Renal cortical epithelial cell (primary cell): ENCODE measurements at regions not wholly inside any gene's neighbourhood (a gene's known extent, or its start where the extent isn't known, plus 50 kb on each side); places are given as distances from the start of the nearest gene placed in this dataset.

ENCODE experiments used
- DNase-seq: peaks from one replicate; pipeline ENCODE4 v3.0.0-alpha.2; 2011; ENCODE audit warnings: low read depth

DNA sequence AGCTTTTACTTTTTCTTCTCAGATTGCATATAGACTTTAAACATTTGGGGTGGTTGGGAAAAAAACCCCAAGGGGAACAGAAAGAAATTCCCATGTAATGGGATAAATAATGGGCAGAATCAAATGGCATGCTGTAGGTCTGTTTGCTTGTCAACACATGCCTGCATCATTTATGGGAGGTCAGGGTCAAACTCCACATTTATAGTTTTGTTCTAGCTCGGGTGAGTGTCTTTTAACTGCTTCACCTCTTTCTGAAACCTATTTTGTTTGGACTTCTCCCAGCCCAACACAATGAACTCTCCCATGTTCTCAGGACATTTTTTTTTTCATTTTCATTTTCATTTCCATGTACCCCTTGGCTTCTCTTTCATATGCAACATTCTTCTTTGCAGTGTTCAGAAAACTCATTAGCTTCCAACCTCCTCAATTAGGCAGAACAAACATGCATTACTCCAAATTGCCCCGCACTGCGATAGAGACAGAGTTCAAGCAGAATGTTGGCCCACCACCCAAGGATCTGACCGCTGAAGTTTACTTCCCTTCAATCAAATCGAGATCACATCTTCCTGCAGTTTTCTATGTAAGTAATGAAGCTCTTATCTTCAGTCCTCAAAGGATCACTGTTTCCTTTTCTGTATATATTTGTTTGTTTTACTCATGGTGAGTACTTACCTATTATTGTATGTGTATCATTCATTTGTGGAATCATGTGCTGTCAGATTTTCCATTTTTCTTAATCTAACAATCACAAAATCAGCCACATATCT, 354.6 kb downstream of the ZSWIM6 start:
- DNase-seq: peak; percentile 16

- peak; percentile 23 for DNase-seq
Observed at GRCh38 chr5:61687371-61687770, 355.3 kb downstream of the ZSWIM6 start.

DNA sequence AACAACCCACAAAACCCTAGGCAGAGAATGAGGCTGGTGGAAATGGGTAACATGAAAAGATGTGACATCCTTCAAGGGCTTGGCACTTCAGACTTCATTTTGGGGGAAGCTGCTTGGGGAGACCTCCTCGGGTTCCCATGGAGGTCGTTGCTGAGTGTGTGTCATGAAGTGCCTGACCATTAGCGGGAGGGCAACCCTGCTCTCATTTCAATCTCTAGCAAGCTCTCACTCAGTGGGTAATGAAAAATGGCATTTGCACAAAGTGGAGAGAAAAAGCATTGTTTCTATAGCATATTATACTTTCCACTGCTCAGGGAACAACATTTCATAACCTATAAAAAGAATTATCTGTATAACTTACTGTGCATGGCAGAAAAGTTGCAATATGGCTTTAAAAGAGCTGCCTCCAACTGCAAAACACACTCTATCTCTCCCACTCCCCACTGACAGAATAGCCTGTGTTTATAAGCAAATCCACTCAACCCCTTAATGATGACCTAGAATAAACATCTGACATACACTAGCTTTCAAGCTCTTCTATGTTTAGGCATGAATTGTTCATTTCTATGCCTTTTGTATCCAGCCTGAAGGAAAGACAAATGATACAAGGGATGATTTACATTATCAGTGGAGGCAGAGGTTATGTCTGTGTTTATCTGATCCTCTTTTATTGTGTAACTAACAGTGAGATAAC, 357.2 kb downstream of the ZSWIM6 start:
- DNase-seq: no peak

GRCh38 chr5:61697809-61698558, 365.9 kb downstream of the ZSWIM6 start:
- DNase-seq: no peak

- DNase-seq: no peak
Observed at GRCh38 chr5:61701877-61702602, 370.0 kb downstream of the ZSWIM6 start.

DNA sequence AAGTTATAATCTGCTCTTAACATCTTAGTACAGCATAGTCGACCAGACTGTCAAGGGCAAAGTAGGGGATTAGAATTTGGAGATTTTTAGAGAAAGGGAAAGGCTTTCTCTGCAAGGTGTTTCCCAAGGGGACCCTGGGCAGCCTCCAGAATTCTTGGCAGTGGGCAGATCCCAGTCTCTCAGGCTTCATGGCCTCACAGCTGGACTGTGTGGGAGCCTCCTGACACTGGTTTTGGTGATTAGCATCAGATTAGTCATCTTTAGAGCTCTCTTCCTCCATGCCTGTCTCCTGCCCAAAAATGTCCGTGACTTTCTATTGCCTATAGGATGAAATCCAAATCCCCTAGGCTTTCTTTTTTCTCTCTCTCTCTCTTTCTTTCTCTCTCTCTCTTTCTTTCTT, 370.7 kb downstream of the ZSWIM6 start:
- DNase-seq: no peak

DNA sequence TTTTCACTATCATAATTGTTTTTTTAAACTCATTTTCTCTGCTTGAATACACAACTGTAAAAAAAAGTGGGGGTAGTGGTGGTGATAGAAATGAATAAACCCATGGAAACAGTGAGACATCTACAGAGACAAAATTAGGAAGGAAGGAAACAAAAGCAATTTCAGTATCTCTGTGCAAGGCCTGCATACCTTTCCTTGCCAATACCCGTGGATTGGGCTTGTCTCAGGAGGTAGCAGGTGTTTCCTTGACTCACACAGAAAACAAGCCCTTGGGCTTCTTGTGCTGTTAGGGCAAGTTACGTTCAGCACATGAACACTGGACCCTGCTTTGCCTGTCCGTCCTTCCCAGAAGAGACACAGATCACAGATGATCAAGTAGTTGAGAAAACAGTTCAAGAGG, 372.2 kb downstream of the ZSWIM6 start:
- no peak for DNase-seq

DNA sequence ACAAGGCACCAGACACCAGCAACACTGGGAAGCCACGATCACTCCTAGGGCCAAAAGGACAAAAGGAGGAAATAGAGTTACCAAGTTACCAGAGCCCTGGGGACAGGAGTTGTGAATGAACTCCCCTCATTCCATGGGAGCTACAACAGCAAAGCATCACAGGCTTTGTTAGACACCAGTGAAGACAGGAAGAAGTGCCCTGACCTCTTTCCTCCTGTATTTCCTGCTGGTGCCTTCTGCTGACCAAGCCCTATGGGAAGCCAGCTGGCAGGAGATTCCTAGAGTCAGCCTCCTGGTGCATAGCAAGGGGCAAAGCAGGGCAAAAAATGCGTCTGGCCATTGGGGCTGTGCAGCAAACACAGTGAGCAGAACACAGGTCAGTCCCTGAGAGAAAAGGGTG, 374.7 kb downstream of the ZSWIM6 start:
- no peak for DNase-seq

DNA sequence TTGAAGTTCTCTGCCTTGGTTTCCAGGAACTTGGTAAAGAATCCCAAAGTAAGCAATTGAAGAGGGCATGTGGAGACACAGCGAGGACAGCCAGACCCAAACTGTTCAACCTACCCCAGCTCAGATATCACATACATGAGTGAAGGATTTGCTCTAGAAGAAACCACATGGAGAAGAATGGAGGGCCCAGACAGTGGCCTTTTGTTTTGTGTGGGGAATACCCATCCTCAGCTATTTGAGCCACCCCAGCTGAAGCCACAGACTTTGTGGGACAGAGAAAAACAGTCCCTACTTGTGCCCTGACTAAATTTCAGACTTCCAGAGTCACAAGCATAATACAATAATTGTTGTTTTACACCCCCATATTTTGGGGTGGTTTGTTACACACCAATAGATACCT, 387.1 kb downstream of the ZSWIM6 start:
- no peak for DNase-seq

DNA sequence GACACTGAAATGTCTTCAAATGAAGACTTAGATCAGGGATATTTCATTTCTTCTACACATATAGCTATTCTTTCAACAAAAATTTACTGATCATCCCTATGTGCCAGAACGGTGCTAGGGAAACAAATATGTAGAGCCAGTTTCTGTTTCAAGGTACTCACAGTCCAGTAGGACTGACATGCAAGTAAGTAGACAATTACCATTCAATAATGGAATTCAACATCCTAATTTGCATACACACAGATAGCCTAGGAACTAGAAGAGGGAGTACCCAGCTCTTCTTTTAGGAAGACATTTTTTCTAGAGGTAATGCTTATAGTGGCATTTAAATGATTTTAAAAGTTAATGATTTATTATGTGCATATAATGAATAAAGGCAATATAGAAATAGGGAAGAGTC, 388.8 kb downstream of the ZSWIM6 start:
- DNase-seq: no peak

GRCh38 chr5:61724102-61724501, 392.0 kb downstream of the ZSWIM6 start:
- DNase-seq: no peak

DNA sequence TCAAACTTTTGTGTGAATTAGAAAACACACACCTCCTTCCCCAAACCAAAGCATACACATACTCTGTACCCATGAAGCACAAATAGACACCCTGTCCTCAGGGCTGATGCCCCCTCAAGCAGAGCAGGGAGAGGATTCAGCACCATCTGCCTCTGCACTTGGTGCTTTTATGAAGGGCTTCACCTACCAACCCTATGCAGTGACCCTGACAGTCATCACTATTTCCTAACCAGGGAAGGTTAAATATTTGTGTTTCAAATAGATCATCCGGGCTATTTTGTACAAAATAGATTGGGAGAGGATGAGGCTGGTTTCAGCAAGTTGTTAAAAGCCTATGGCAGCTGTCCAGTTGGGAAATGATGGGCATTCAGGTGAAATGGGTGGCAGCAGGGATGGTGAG, 396.2 kb downstream of the ZSWIM6 start:
- DNase-seq: no peak

DNA sequence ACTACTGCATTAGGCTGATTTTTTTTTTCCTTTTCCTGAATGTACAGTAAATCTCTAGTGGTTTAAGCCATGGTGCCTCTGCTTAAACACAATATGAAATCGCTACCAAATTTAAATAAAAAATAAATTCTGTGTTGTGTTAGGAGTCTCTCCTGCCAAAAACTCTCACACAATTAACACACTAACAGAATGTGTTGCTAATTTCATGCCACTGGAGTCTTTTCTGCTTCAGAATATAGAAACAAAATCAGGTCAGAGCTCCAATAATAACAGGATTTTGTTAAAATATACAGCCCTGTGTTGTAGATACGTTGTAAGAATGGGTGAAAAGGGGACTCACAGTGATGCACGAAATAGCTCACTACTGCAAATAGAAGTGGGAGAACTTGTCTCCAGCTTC, 398.8 kb downstream of the ZSWIM6 start:
- DNase-seq: no peak

DNA sequence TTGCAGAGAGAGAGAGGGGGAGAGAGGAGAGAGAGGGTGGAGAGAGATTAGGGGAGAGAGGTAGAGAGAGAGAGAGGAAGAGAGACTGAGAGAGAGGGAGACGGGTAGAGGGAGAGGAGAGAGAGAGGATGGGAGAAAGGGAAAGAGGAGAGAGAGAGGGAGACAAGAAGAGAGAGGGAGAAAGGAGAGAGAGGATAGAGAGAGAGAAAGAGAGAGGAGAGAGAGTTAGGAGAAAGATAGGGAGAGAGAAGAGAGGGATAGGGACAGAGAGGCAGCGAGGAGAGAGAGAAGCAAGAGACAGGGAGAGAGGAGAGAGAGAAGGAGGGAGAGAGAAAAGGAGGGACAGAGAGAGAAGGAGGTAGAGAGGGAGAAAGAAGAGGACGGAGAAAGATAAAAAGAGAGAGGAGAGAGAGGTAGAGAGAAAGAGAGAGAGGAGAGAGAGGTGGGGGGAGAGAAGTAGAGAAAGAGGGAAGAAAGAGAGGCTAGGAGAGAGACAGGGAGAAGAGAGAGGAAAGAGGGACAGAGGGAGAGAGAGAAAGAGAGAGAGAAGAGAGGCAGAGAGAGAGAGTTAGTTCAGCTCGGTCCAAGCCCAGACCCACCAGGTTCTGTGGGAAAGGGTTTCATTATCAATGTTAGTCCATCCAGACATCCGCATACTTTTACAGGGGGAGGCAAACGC, 399.3 kb downstream of the ZSWIM6 start:
- DNase-seq: no peak

DNA sequence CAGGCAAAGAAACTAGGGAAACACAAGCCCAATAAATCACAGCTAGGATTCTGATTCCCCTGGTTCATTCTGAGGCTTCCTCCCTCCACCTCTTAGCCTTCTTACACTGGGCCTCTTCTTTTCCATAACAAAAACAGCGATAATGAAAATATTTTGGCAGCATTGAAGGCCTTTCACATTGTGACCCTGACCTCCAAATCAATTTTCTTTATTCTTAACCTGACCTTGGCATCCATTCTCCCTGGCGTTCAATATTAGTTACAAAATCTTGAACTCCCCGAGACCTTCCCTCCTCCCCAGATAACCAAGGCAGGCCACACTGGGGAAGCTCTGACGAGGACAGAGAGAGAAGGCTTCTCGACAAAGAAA, 399.9 kb downstream of the ZSWIM6 start:
- no peak for DNase-seq

- no peak for DNase-seq
Observed at GRCh38 chr5:61732369-61732768, 400.3 kb downstream of the ZSWIM6 start.

DNA sequence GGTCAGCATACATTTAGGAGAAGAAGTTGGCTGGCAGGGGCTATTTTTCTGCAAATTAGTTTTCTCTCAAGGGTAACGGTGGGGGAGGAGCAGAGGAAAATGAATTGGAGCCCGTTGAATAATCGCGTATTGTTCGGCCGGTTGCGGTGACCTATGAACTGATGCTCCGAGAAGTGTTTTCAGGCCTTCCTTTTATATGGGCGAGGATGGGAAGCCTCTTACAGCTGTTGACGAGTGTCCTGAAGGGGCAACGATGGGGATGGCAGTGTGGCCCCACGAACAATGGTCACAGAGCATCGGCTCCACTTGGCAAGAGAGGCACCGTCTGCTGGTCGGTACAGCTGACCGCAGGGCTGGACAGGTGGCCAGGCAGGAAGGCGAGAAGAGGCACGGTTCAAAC, 400.7 kb downstream of the ZSWIM6 start:
- no peak for DNase-seq

DNA sequence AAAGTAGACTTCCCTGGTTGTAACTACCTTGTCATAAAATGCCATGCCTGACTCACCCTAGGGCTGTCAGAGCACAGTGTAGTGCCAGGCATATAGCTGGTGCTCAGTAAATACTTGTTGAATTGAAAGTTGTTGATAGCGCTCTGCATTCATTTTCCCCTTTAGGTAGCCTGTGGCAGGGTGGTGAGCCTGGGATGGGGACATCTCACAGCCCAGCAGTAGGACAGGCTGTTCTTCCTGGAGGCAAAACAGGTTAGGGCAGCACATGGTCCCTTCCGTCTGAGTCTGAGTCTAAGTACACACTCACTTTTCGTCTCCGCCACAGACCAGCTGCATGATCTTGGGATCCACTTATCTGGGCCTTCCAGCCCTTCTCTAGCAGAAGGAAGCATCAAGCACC, 401.9 kb downstream of the ZSWIM6 start:
- DNase-seq: peak; percentile 40

DNA sequence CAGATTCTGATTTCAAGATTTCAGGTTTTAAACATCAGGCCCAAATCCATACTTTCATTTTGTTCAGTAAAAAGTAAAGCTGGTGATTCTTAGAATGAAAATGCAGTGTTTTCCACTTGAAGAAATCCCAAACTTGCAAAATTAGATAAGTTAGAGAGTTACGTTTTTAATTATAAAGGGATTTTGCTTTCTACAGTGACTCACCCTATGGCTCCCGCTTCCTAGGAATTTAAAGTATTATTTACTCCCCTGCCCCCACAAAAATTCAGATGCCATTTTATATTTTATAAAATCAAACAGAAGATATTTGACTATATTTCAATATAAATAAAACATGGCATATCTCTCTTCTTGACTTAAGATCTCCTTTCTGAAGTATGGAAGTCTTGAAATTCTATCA, 402.9 kb downstream of the ZSWIM6 start:
- peak; percentile 35 for DNase-seq

DNA sequence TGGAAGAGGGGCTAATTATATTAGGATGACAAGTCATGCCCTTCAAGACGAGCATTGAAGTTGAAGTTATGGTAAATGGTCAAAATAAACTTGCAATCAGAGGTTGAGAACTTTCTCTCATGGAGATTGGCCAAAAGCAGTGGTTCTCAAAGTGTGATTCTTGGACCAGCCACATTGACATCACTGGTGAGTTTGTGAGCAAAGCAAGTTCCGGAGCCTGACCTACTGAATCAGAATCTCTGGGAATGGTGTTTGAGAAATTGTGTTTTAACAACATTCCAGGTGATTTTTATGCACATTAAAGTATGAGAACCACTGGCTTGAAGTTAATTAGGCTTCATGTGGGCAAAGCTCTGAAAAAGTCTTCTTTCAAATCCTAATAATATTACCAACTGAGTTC, 403.5 kb downstream of the ZSWIM6 start:
- DNase-seq: peak; percentile 87

- DNase-seq: peak; percentile 96
Observed at GRCh38 chr5:61735995-61736394, 403.9 kb downstream of the ZSWIM6 start.
